GM12891 (cell line): ENCODE measurements at regions not wholly inside any gene's neighbourhood (a gene's known extent, or its start where the extent isn't known, plus 50 kb on each side); places are given as distances from the start of the nearest gene placed in this dataset.
"Not testable (repeated sequence)": the region's sequence is repeated elsewhere in the genome, so short reads cannot be mapped to it uniquely, and the experiment has no call there.

Experiments used
- DNase-seq: peaks from one replicate; pipeline ENCODE4 v3.0.0; 2011; ENCODE audit warnings: low spot score; ENCODE audit not compliant: insufficient read length
- FAIRE-seq: peaks from 2 replicates; lab custom pipeline; 2011; peaks lifted over from hg19 to GRCh38; lab: Jason Lieb, UNC
- PAX5 ChIP-seq: IDR thresholded peaks from 2 replicates; pipeline ENCODE4 v1.6.1; 2011; ENCODE audit warnings: low read length, moderate library complexity, mild to moderate bottlenecking; ENCODE audit not compliant: insufficient read depth, severe bottlenecking
- POLR2A ChIP-seq: IDR thresholded peaks from 2 replicates; pipeline ENCODE4 v1.6.1; 2011; ENCODE audit warnings: low read depth, low read length, control low read depth
- POLR2AphosphoS5 ChIP-seq: IDR thresholded peaks from 2 replicates; pipeline ENCODE4 v1.6.1; 2011; ENCODE audit warnings: low read depth, low read length, control low read depth
- POU2F2 ChIP-seq: IDR thresholded peaks from 2 replicates; pipeline ENCODE4 v1.6.1; 2011; ENCODE audit warnings: low read depth, mild to moderate bottlenecking, control low read depth, low read length, moderate library complexity
- SPI1 ChIP-seq: IDR thresholded peaks from 2 replicates; pipeline ENCODE4 v1.6.1; 2011; ENCODE audit warnings: low read depth, low read length, control low read depth
- TAF1 ChIP-seq: IDR thresholded peaks from 2 replicates; pipeline ENCODE4 v1.6.1; 2011; ENCODE audit warnings: low read depth, low read length, control low read depth

DNA sequence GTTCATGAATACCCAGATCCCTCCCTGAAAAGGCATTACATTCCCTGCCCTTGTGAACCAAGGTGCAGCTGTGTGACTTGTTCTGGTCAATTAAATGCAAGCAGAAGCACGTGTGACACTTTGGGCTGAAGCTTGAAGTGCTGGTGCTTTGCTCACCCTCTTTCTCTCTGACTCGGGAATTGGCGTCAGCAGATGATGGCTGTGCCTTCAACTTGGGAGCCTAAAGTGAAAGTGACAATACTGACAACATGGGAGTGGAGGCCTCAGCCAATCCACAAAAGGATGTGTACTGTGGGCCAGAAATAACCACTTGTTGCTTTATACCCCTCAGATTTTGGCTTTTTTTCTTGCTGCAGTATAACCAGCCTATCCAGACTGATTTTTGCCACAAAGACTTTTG lies 148.3 kb upstream of the THY1 start:
- no peak for TF ChIP-seq POLR2A
- no peak for TF ChIP-seq POU2F2
- TF ChIP-seq PAX5 = no peak
- TF ChIP-seq SPI1 = no peak
- no peak for TF ChIP-seq POLR2AphosphoS5
- no peak for TF ChIP-seq TAF1
- no peak for DNase-seq
- peak; percentile 50 for FAIRE-seq

DNA sequence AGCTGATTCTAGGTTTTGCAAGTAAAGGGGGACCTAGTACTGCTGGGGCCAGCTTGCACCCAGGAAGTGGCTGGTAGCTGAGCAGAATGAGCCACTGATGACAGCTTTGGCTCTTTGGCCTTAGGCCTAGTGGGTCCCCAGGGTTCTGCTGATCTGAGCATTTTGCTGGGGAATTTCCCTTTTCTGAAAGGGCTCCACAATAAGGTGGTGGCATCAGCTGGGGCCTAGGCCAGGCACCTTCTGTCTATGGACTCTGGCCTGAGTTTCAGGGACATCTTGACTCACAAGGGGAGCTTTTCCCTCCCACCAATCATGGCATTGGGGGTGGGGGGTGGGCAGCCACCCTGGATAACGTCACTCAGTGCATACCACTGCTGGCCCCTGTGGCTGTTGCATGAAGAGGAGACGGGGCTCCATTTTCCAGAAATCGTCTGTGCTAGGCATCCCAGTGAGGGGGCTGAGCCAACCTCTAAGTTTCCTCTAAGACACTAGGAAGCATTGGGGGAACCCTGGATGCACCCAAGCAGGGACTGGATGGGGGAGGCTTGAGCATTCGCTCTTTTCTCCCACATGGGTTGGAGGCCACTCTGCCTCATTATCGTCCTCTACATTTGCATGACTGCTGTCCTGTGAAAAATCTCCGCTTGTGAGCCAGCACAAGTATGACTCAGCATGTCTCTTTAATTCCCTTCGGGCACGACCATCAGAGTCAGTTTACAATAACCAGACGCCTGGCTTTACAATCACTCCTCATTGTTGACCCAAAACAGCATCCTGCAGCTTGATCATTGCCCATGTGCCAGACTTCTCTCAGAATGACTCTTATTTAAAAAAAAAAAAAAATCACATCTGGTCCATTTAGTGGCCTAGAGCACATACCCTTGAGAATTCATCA lies 145.0 kb upstream of the THY1 start:
- TF ChIP-seq SPI1 (no peak), TAF1 (no peak), POLR2AphosphoS5 (no peak), POU2F2 (no peak), PAX5 (no peak), POLR2A (no peak)
- DNase-seq (no peak), FAIRE-seq (no peak)

- FAIRE-seq = no peak
- TF ChIP-seq POLR2AphosphoS5 = no peak
- TF ChIP-seq TAF1 = no peak
- TF ChIP-seq POU2F2 = no peak
- TF ChIP-seq POLR2A = no peak
- no peak for TF ChIP-seq PAX5
- TF ChIP-seq SPI1 = no peak
- DNase-seq = no peak
These were observed 143.3 kb upstream of the THY1 start for GRCh38 chr11:119566319-119566718.

DNA sequence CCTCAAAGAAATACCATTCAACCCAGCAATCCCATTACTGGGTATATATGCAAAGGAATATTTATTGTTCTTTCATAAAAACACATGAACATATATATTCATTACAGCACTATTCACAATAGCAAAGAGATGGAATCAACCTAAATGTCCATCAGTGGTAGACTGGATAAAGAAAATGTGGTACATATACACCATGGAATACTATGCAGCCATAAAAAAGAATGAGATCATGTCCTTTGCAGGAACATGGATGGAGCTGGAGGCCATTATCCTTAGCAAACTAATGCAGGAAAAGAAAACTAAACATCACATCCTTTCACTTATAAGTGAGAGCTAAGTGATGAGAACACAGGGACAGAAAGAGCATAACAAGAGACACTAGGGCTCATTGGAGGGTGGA lies 142.7 kb upstream of the THY1 start:
- DNase-seq, FAIRE-seq: not testable (repeated sequence)

- no peak for FAIRE-seq
- no peak for DNase-seq
- TF ChIP-seq PAX5 (no peak), POU2F2 (no peak), POLR2AphosphoS5 (no peak), TAF1 (no peak), SPI1 (no peak), POLR2A (no peak)
These were observed 138.0 kb upstream of the THY1 start for GRCh38 chr11:119560961-119561360.

GRCh38 chr11:119560291-119560690 lies 137.3 kb upstream of the THY1 start:
- DNase-seq = no peak
- no peak for TF ChIP-seq PAX5
- TF ChIP-seq POU2F2 = no peak
- TF ChIP-seq TAF1 = no peak
- no peak for TF ChIP-seq SPI1
- TF ChIP-seq POLR2AphosphoS5 = no peak
- no peak for TF ChIP-seq POLR2A
- FAIRE-seq = no peak

- TF ChIP-seq POLR2A (no peak), SPI1 (no peak), TAF1 (no peak), POU2F2 (no peak), PAX5 (no peak), POLR2AphosphoS5 (no peak)
- no peak for FAIRE-seq
- no peak for DNase-seq
These were observed 129.1 kb upstream of the THY1 start for GRCh38 chr11:119552106-119552485.

DNA sequence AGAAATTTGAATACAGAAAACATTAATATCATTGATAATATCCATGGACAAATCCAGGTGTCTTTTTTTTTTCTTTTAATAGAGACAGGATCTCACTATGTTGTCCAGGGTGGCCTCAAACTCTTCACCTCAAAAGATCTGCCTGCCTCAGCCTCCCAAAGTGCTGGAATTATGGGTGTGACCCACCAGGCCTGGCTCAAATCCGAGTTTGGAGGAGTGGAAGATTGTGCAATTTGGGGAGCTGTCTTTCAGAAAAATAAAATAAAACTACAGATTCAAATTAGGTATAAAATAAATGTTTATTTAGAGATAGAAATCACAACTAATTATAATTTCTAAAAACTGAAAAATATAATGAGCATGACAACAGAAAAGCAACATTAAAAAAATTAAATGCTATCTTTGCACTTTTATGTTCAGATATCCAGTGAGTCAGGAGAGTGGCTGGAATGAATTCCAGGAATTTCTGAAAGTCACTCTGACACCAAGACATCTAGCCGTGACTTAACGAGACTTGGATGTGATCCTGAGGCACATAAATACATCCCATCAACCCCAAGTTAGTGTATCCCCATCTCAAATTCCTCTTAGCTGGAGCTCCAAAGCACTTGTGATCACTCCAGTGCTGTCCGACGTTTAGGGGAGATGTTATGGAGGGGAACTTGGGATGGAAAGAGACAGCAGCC lies 128.6 kb upstream of the THY1 start:
- no peak for FAIRE-seq
- no peak for DNase-seq
- TF ChIP-seq POLR2A = no peak

- DNase-seq (no peak), FAIRE-seq (no peak)
These were observed 127.2 kb upstream of the THY1 start for GRCh38 chr11:119550053-119550752.

DNA sequence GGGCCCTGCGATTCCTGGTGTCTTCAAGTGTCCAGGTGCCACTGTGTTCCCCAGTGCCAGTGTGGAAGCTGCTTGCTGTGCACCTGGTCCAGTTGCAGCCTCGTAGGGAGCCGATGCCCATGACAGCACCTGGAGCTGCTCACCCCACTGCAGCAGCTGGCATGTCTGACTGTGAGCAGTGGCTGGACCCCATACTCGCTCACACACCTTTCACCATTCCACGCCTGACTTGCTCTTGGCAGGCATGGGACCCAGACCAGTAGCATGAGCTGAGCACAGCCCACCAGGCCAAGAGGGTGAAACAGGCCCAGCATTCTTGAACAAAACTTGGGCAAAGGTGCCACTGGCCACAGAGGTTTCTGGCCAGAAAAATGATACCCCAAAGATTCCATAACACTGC lies 124.5 kb upstream of the THY1 start:
- DNase-seq (no peak), FAIRE-seq (no peak)
- TF ChIP-seq POLR2AphosphoS5 (no peak), TAF1 (no peak), POU2F2 (no peak), PAX5 (no peak), SPI1 (no peak), POLR2A (no peak)

More at GRCh38 chr11:119550053-119550752, 127.2 kb upstream of the THY1 start:
- TF ChIP-seq POLR2AphosphoS5 (no peak), PAX5 (no peak), TAF1 (no peak), SPI1 (no peak), POU2F2 (no peak)
